ENCODE measurements at regions not wholly inside any gene's neighbourhood (a gene's known extent, or its start where the extent isn't known, plus 50 kb on each side); places are given as distances from the start of the nearest gene placed in this dataset.

- TF ChIP-seq BCL6 (CRISPR knock-in tag; IDR thresholded peaks at IDR 0.05) (no peak), STAT5B (CRISPR knock-in tag; IDR thresholded peaks at IDR 0.05) (no peak), EP300 (IDR thresholded peaks at IDR 0.05; ENCODE audit: low read depth in 2 of 2, low read length in 2 of 2) (no peak), EP300 (CRISPR knock-in tag; IDR thresholded peaks at IDR 0.05; ENCODE audit: borderline replicate concordance) (no peak), ZNF768 (CRISPR knock-in tag; IDR thresholded peaks at IDR 0.05) (no peak), CTCF (CRISPR knock-in tag; IDR thresholded peaks at IDR 0.05) (no peak), KLF9 (CRISPR knock-in tag; IDR thresholded peaks at IDR 0.05; ENCODE audit: low read depth) (no peak), POLR2A (IDR thresholded peaks at IDR 0.05; ENCODE audit: insufficient read depth in 1 of 2, low read depth in 2 of 2, low read length in 2 of 2) (no peak)
Measured at GRCh38 chr2:204157684-204158083, 221.1 kb downstream of the ICOS start.
